ENCODE measurements at regions not wholly inside any gene's neighbourhood (a gene's known extent, or its start where the extent isn't known, plus 50 kb on each side); places are given as distances from the start of the nearest gene placed in this dataset.

- Histone ChIP-seq H3K9ac (ENCODE audit: low read length) (no peak overlapping the region), H3K4me1 (ENCODE audit: control insufficient read depth, insufficient read depth, low read length) (peaks cover 26% of the 10 kb centered on the region), H3K4me3 (ENCODE audit: low read length) (no peak overlapping the region)
Measured at GRCh38 chr10:29858702-29859267, 200.6 kb downstream of the JCAD start.

GRCh38 chr10:29857843-29858701, 201.3 kb downstream of the JCAD start:
- no peaks in the 10 kb centered on the region for H3K27me3 ChIP-seq (ENCODE audit: control insufficient read depth, insufficient read depth, low read length)
- peak overlapping the region; percentile 86 for H3K27ac ChIP-seq (ENCODE audit: low read depth, low read length)
- no peak overlapping the region for H3K4me3 ChIP-seq (ENCODE audit: low read length)
- no peaks in the 10 kb centered on the region for H3K36me3 ChIP-seq (ENCODE audit: control insufficient read depth, insufficient read depth, low read length)
- no peak overlapping the region for H3K9ac ChIP-seq (ENCODE audit: low read length)
- peaks cover 26% of the 10 kb centered on the region for H3K4me1 ChIP-seq (ENCODE audit: control insufficient read depth, insufficient read depth, low read length)

More at GRCh38 chr10:29858702-29859267, 200.6 kb downstream of the JCAD start:
- Histone ChIP-seq H3K27me3 (ENCODE audit: control insufficient read depth, insufficient read depth, low read length) (no peaks in the 10 kb centered on the region), H3K27ac (ENCODE audit: low read depth, low read length) (peak overlapping the region; percentile 86), H3K36me3 (ENCODE audit: control insufficient read depth, insufficient read depth, low read length) (no peaks in the 10 kb centered on the region)

DNA sequence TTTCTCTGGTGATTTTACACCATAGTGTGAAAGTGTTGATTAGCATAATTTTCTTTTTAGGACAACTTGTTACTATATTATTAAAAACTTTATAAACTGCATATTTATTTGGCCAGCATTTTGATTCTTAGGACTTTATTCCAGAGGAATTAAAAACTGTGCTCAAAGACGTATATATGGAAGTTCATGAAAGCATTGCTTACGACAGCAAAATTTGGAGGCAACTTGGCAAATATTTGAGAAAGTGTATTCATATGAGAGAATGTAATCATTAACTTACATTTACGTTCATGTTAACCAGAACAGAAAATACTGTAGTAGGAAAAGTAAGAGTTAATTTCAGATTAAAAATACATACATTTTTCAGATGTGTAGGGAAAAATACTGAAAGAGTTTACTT, 203.1 kb downstream of the JCAD start:
- peaks cover 24% of the 10 kb centered on the region for H3K4me1 ChIP-seq (ENCODE audit: control insufficient read depth, insufficient read depth, low read length)
- H3K4me3 ChIP-seq (ENCODE audit: low read length): no peak overlapping the region
- H3K27me3 ChIP-seq (ENCODE audit: control insufficient read depth, insufficient read depth, low read length): no peaks in the 10 kb centered on the region
- H3K36me3 ChIP-seq (ENCODE audit: control insufficient read depth, insufficient read depth, low read length): no peaks in the 10 kb centered on the region
- no peak overlapping the region for H3K9ac ChIP-seq (ENCODE audit: low read length)
- H3K27ac ChIP-seq (ENCODE audit: low read depth, low read length): no peak overlapping the region

DNA sequence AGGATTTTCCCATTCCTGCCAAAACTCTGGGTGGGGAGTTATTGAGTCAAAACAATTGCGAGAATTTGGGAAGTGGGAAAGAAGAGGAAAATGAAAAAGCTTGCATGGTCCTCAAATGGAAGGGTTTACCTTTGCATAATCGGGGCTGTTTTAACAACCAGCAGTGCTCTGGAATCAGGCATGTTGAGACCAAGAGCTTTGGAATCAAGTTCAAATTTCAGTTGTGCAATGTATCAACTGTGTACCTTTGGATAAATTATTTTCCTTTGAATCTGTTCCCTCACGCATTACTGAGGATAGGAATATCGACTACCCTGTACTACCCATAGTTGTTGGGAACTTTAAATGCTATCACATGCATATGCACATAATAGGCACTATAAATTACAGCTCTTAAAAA, 205.5 kb downstream of the JCAD start:
- Histone ChIP-seq H3K4me1 (ENCODE audit: control insufficient read depth, insufficient read depth, low read length) (peaks cover 23% of the 10 kb centered on the region), H3K9ac (ENCODE audit: low read length) (no peak overlapping the region), H3K4me3 (ENCODE audit: low read length) (no peak overlapping the region), H3K27ac (ENCODE audit: low read depth, low read length) (no peak overlapping the region), H3K27me3 (ENCODE audit: control insufficient read depth, insufficient read depth, low read length) (no peaks in the 10 kb centered on the region), H3K36me3 (ENCODE audit: control insufficient read depth, insufficient read depth, low read length) (no peaks in the 10 kb centered on the region)

DNA sequence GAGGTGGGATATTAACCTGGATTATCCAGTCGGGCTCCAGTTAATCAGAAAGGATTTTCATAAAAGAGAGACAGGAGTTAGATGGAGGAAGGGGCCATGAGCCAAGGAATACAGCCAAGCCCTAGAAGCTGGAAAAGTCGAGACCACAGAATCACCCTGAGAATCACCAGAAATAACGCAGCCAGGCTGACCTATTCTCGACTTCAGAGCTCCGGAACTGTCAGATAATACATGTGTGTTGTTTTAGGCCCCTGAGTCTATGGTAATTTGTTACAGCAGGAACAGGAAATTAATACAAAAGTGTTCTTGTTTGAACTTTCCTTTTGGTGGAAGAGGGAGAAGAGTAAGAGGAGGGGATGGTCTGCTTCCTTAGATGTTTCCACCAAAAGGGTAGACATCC, 208.1 kb downstream of the JCAD start:
- Histone ChIP-seq H3K9ac (ENCODE audit: low read length) (no peak overlapping the region), H3K27ac (ENCODE audit: low read depth, low read length) (no peak overlapping the region), H3K4me3 (ENCODE audit: low read length) (no peak overlapping the region), H3K36me3 (ENCODE audit: control insufficient read depth, insufficient read depth, low read length) (no peaks in the 10 kb centered on the region), H3K27me3 (ENCODE audit: control insufficient read depth, insufficient read depth, low read length) (no peaks in the 10 kb centered on the region), H3K4me1 (ENCODE audit: control insufficient read depth, insufficient read depth, low read length) (peaks cover 13% of the 10 kb centered on the region)

DNA sequence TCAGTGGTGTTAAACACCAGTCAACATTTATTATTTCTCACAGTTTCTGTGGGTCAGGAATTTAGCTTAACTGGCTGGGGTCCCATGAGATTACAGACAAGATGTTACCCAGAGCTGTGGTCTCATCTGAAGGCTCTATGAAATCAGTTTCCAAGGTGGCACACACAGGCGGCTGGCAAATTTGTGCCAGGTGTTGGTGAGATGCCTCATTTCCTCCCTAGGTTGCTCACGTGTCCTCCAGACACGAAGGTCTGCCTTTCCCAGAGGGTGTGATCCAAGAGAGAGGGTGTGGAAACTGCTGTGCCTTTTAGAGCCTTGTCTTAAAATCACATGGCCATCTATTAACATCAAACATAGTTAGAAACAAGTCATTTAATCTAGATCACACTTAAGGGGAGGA, 209.0 kb downstream of the JCAD start:
- Histone ChIP-seq H3K27ac (ENCODE audit: low read depth, low read length) (peak overlapping the region; percentile 85), H3K9ac (ENCODE audit: low read length) (no peak overlapping the region), H3K36me3 (ENCODE audit: control insufficient read depth, insufficient read depth, low read length) (no peaks in the 10 kb centered on the region), H3K4me1 (ENCODE audit: control insufficient read depth, insufficient read depth, low read length) (peaks cover 13% of the 10 kb centered on the region), H3K27me3 (ENCODE audit: control insufficient read depth, insufficient read depth, low read length) (no peaks in the 10 kb centered on the region), H3K4me3 (ENCODE audit: low read length) (no peak overlapping the region)

DNA sequence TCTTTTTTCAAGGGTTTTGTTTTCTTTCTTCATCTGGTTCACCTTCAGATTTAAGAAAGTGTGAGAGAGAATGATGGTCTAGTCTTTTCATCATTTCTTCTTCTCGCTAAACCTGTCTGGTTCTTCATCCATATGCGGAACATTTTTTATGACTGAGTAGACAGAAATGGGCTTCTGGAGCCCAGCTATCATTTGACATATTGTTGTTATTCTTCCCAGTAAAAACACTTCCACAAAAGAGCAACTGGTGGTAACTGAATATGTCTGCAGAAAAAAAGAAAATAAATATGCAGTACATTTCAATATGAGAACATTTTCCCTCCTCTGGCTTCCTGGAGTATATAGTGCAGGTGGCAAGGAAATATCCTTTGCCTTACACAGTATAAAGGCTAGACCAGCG, 209.5 kb downstream of the JCAD start:
- Histone ChIP-seq H3K9ac (ENCODE audit: low read length) (no peak overlapping the region), H3K4me1 (ENCODE audit: control insufficient read depth, insufficient read depth, low read length) (peaks cover 13% of the 10 kb centered on the region), H3K4me3 (ENCODE audit: low read length) (no peak overlapping the region), H3K36me3 (ENCODE audit: control insufficient read depth, insufficient read depth, low read length) (no peaks in the 10 kb centered on the region), H3K27me3 (ENCODE audit: control insufficient read depth, insufficient read depth, low read length) (no peaks in the 10 kb centered on the region), H3K27ac (ENCODE audit: low read depth, low read length) (peak overlapping the region; percentile 85)

GRCh38 chr10:29849126-29849833, 210.1 kb downstream of the JCAD start:
- Histone ChIP-seq H3K9ac (ENCODE audit: low read length) (no peak overlapping the region), H3K27ac (ENCODE audit: low read depth, low read length) (peak overlapping the region; percentile 85), H3K4me1 (ENCODE audit: control insufficient read depth, insufficient read depth, low read length) (peaks cover 13% of the 10 kb centered on the region), H3K36me3 (ENCODE audit: control insufficient read depth, insufficient read depth, low read length) (no peaks in the 10 kb centered on the region), H3K4me3 (ENCODE audit: low read length) (peak overlapping the region; percentile 4), H3K27me3 (ENCODE audit: control insufficient read depth, insufficient read depth, low read length) (no peaks in the 10 kb centered on the region)

DNA sequence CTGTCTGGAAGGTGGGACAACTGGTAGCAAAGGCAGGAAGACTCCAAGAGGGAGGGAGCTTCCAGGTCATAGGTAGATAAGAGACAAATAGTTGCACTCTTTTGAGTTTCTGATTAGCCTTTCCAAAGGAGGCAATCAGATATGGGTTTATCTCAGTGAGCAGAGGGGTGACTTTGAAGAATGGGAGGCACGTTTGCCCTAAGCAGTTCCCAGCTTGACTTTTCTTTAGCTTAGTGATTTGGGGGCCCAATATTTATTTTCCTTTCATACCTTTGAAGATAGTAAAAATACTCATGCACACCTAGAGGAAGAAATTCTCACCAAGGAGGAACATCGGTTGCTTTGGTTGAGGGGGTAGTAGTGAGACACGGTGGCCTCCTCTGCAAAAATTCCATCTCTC, 212.1 kb upstream of the SVIL start:
- Histone ChIP-seq H3K36me3 (ENCODE audit: control insufficient read depth, insufficient read depth, low read length) (no peaks in the 10 kb centered on the region), H3K4me1 (ENCODE audit: control insufficient read depth, insufficient read depth, low read length) (peaks cover 22% of the 10 kb centered on the region), H3K9ac (ENCODE audit: low read length) (no peak overlapping the region), H3K4me3 (ENCODE audit: low read length) (no peak overlapping the region), H3K27ac (ENCODE audit: low read depth, low read length) (no peak overlapping the region), H3K27me3 (ENCODE audit: control insufficient read depth, insufficient read depth, low read length) (no peaks in the 10 kb centered on the region)

- no peaks in the 10 kb centered on the region for H3K36me3 ChIP-seq (ENCODE audit: control insufficient read depth, insufficient read depth, low read length)
- no peak overlapping the region for H3K27ac ChIP-seq (ENCODE audit: low read depth, low read length)
- H3K27me3 ChIP-seq (ENCODE audit: control insufficient read depth, insufficient read depth, low read length): no peaks in the 10 kb centered on the region
- H3K9ac ChIP-seq (ENCODE audit: low read length): no peak overlapping the region
- no peak overlapping the region for H3K4me3 ChIP-seq (ENCODE audit: low read length)
- H3K4me1 ChIP-seq (ENCODE audit: control insufficient read depth, insufficient read depth, low read length): peaks cover 34% of the 10 kb centered on the region
Measured at GRCh38 chr10:29845166-29845565, 210.4 kb upstream of the SVIL start.

DNA sequence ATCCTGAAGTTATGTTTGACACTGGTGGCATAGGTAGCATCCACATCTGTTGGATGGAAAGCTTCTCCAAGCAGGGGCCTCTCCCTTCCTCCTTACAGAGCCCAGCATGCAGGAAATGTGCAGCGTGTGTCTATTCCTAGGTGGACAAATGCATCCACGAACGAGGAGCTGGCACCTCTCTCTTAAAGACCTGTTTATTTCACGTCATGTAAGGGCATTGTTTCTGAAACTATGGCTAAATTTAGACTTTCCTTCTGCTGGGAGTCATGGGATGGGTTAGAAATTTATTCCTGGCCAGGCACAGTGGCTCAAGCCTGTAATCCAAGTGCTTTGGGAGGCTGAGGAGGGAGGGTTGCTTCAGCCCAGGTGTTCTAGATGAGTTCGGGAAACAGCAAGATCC, 208.4 kb upstream of the SVIL start:
- peaks cover 41% of the 10 kb centered on the region for H3K4me1 ChIP-seq (ENCODE audit: control insufficient read depth, insufficient read depth, low read length)
- peak overlapping the region; percentile 99 for H3K27ac ChIP-seq (ENCODE audit: low read depth, low read length)
- H3K9ac ChIP-seq (ENCODE audit: low read length): no peak overlapping the region
- no peaks in the 10 kb centered on the region for H3K27me3 ChIP-seq (ENCODE audit: control insufficient read depth, insufficient read depth, low read length)
- no peaks in the 10 kb centered on the region for H3K36me3 ChIP-seq (ENCODE audit: control insufficient read depth, insufficient read depth, low read length)
- H3K4me3 ChIP-seq (ENCODE audit: low read length): peak overlapping the region; percentile 28

DNA sequence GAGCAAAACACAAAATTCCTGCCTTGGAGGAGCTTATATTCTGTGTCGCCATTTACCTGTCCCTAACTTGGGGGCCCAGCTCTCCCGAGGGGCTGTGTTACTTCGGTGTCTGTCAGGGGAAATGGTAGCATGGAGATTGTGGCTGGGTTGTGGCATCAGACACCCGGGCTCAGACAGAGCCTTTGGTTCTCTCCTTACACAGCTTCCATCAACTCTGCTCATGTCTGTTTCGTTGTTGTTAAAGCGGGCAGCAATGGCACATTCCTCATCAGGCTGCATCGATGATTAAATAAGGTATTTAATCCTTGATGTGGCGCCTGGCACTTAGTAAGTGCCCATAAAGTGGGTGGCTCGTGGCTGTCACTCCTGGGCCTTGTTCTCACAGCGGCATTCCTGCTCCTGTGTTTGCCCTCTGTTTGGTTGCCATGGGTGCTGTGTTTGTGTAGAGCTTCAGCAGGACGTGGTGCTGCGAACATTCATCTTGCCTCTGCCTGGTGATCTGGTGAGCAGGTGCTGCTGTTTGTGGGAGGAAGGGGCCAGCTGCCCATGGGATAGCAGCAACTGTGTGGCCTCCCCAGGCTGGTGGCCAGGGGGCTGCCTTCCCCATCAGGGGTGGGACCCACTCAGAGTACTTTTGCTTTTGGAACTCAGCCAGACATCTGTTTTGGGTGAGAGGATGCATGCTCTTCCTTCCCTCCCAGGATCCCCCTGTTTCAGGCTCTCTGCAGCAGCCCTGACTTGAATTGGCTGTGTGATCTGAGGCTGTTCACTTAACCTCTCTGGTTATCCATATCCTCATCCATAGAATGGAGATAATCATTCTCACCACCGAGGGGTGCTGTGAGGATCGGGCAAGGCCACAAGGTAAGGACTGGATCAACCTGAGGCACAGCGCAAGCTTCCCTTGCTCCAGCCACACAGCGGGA, 207.2 kb upstream of the SVIL start:
- Histone ChIP-seq H3K27me3 (ENCODE audit: control insufficient read depth, insufficient read depth, low read length) (no peaks in the 10 kb centered on the region), H3K36me3 (ENCODE audit: control insufficient read depth, insufficient read depth, low read length) (no peaks in the 10 kb centered on the region), H3K4me3 (ENCODE audit: low read length) (peak overlapping the region; percentile 30), H3K9ac (ENCODE audit: low read length) (peak overlapping the region; percentile 33), H3K4me1 (ENCODE audit: control insufficient read depth, insufficient read depth, low read length) (peaks cover 52% of the 10 kb centered on the region), H3K27ac (ENCODE audit: low read depth, low read length) (peak overlapping the region; percentile 99)

Measured in rectal smooth muscle tissue (tissue), 1 donor.